CD14-positive monocyte (primary cell): ENCODE measurements at regions not wholly inside any gene's neighbourhood (a gene's known extent, or its start where the extent isn't known, plus 50 kb on each side); places are given as distances from the start of the nearest gene placed in this dataset.

Source experiments
- DNase-seq, 3 donors: peaks; one replicate each; pipeline ENCODE4 v3.0.0-alpha.2; 2011 to 2022
- H2AFZ ChIP-seq: 2 replicates; pipeline ENCODE4 v1.6.0; 2012; ENCODE audit warnings: mild to moderate bottlenecking, low read depth, low read length, inconsistent platforms; ENCODE audit not compliant: insufficient read depth, poor library complexity, severe bottlenecking
- H3K27ac ChIP-seq, 2 donors: 1 replicate in 1 of 2; 2 replicates in 1 of 2; pipeline ENCODE4 v1.5.1; 2012 to 2013; ENCODE audit warnings: low read length in 2 of 2, control low read depth in 1 of 2, inconsistent platforms in 1 of 2, low read depth in 1 of 2, mild to moderate bottlenecking in 1 of 2
- H3K27me3 ChIP-seq, 2 donors: one replicate each; pipeline versions ENCODE4 v1.6.0 to v1.6.1; 2011 to 2013; ENCODE audit warnings: low read length in 2 of 2; ENCODE audit not compliant: control insufficient read depth in 2 of 2, insufficient read depth in 2 of 2
- H3K36me3 ChIP-seq, 2 donors: replicated peaks in 1 of 2; 1 replicate in 1 of 2; 2 replicates in 1 of 2; pipeline versions ENCODE4 v1.5.1 to v1.6.1; 2012 to 2013; ENCODE audit warnings: low read length in 2 of 2, control low read depth in 1 of 2, inconsistent platforms in 1 of 2, mild to moderate bottlenecking in 1 of 2; ENCODE audit not compliant: insufficient read depth in 2 of 2, control insufficient read depth in 1 of 2
- H3K4me1 ChIP-seq, 2 donors: 1 replicate in 1 of 2; 2 replicates in 1 of 2; pipeline versions ENCODE4 v1.5.1 to v1.6.1; 2012 to 2013; ENCODE audit warnings: low read length in 2 of 2, control low read depth in 1 of 2, inconsistent platforms in 1 of 2, mild to moderate bottlenecking in 1 of 2, moderate library complexity in 1 of 2; ENCODE audit not compliant: insufficient read depth in 2 of 2, control insufficient read depth in 1 of 2
- H3K4me2 ChIP-seq: replicated peaks from 2 replicates; pipeline ENCODE3; 2012; ENCODE audit warnings: low read length, moderate library complexity, mild to moderate bottlenecking; ENCODE audit not compliant: poor library complexity, severe bottlenecking; ENCODE audit errors: extremely low read depth
- H3K4me3 ChIP-seq, 3 experiments: fragments of 200-600 bp in 1 of 3; sonication (generic) in 1 of 3; replicated peaks in 1 of 3; 1 replicate in 2 of 3; 2 replicates in 1 of 3; pipeline ENCODE4 v1.5.1; 2011 to 2013; ENCODE audit warnings: low read length in 3 of 3, mild to moderate bottlenecking in 3 of 3, control low read depth in 2 of 3, low read depth in 2 of 3, inconsistent platforms in 1 of 3, moderate library complexity in 1 of 3
- H3K79me2 ChIP-seq: 2 replicates; pipeline ENCODE4 v1.6.0; 2012; ENCODE audit warnings: mild to moderate bottlenecking, control low read depth, inconsistent platforms, low read length, moderate library complexity; ENCODE audit not compliant: insufficient read depth
- H3K9ac ChIP-seq: 2 replicates; pipeline ENCODE4 v1.6.0; 2017; ENCODE audit warnings: low read length, mild to moderate bottlenecking; ENCODE audit not compliant: insufficient read depth, poor library complexity, severe bottlenecking
- H3K9me3 ChIP-seq, 2 donors: replicated peaks in 1 of 2; 1 replicate in 1 of 2; 2 replicates in 1 of 2; pipeline versions ENCODE4 v1.5.1 to v1.6.1; 2012 to 2013; ENCODE audit warnings: low read length in 2 of 2, control low read depth in 1 of 2; ENCODE audit not compliant: control insufficient read depth in 1 of 2, insufficient read depth in 1 of 2
- H4K20me1 ChIP-seq: 2 replicates; pipeline ENCODE4 v1.6.0; 2012; ENCODE audit warnings: mild to moderate bottlenecking, low read length, control low read depth, moderate library complexity; ENCODE audit not compliant: insufficient read depth
- H3K27ac Mint-ChIP-seq, 7 donors: one replicate each; pipeline ENCODE4 v1.8.0; 2020; ENCODE audit warnings: mild to moderate bottlenecking in 7 of 7, mixed read lengths in 7 of 7, moderate library complexity in 6 of 7, inconsistent platforms in 2 of 7
- H3K27me3 Mint-ChIP-seq, 3 donors: one replicate each; pipeline ENCODE4 v1.8.0; 2021 to 2022; ENCODE audit warnings: low read depth in 3 of 3, mild to moderate bottlenecking in 3 of 3, mixed read lengths in 3 of 3, moderate library complexity in 3 of 3, inconsistent platforms in 1 of 3
- H3K36me3 Mint-ChIP-seq, 2 donors: one replicate each; pipeline ENCODE4 v1.8.0; 2020; ENCODE audit warnings: mixed read lengths in 2 of 2, inconsistent platforms in 1 of 2, mild to moderate bottlenecking in 1 of 2
- H3K4me1 Mint-ChIP-seq: one replicate; pipeline ENCODE4 v1.8.0; 2020; ENCODE audit warnings: mild to moderate bottlenecking, mixed read lengths
- H3K4me3 Mint-ChIP-seq, 2 donors: one replicate each; pipeline ENCODE4 v1.8.0; 2020; ENCODE audit warnings: mild to moderate bottlenecking in 2 of 2, mixed read lengths in 2 of 2, moderate library complexity in 1 of 2
- H3K9me3 Mint-ChIP-seq, 7 donors: one replicate each; pipeline ENCODE4 v1.8.0; 2020 to 2022; ENCODE audit warnings: mixed read lengths in 7 of 7, mild to moderate bottlenecking in 6 of 7, moderate library complexity in 6 of 7, inconsistent platforms in 2 of 7
- WGBS: methylation state at CpG from one replicate; pipeline ENCODE4 v1.1.5; 2013; ENCODE audit warnings: missing lambda C conversion rate; ENCODE audit not compliant: insufficient coverage; 5-methylcytosine and 5-hydroxymethylcytosine counted together
- intact Hi-C, 2 donors: fragments of 100-400 bp; cut with micrococcal nuclease; formaldehyde crosslinking; loops; one replicate each; pipeline versions ENCODE4 v1.15.0 to v1.15.1; 2023
- TF ChIP-seq, protein P1 (sequence below): fragments of 200-600 bp; IDR thresholded peaks from one replicate; pipeline ENCODE4 v1.8.0; 2022; ENCODE audit warnings: antibody characterized with exemption, mild to moderate bottlenecking

DNA sequence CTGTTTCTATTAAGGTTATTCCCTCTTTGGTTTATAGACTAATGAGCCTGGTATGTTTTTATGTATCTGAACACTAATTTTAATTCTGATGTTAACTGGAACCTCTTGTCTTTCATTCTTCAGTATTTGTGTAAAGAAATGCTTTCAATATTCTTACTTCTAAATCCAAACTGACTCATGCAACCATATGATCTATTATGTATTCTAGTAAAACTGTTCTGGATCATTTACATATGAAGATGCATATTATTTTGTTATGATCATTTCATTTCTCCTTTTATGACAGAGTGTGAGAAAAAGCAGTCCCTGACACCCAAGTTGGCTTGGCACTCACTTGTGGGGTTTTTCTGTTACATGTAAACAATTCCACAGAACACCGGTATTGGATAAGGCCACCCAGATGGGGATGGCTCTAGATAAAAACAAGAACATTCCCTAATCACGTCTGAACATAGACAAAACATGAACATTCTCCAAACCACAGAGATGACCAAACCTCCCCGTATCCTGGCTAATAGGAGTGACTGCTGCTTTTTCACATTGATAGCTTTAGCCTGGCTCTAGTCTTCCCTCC lies 72.2 kb upstream of the EPHB3 start:
- H3K4me3 ChIP-seq, result no peak overlapping the region
- H3K27ac ChIP-seq, result no peak overlapping the region
- H3K9me3 ChIP-seq, result no peaks in the 10 kb centered on the region
- DNase-seq, result no peak
- TF ChIP-seq, protein P1, sequence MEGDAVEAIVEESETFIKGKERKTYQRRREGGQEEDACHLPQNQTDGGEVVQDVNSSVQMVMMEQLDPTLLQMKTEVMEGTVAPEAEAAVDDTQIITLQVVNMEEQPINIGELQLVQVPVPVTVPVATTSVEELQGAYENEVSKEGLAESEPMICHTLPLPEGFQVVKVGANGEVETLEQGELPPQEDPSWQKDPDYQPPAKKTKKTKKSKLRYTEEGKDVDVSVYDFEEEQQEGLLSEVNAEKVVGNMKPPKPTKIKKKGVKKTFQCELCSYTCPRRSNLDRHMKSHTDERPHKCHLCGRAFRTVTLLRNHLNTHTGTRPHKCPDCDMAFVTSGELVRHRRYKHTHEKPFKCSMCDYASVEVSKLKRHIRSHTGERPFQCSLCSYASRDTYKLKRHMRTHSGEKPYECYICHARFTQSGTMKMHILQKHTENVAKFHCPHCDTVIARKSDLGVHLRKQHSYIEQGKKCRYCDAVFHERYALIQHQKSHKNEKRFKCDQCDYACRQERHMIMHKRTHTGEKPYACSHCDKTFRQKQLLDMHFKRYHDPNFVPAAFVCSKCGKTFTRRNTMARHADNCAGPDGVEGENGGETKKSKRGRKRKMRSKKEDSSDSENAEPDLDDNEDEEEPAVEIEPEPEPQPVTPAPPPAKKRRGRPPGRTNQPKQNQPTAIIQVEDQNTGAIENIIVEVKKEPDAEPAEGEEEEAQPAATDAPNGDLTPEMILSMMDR, result no peak
- no peaks in the 10 kb centered on the region for H4K20me1 ChIP-seq
- peaks cover 26% of the 10 kb centered on the region for H3K4me1 Mint-ChIP-seq
- H3K79me2 ChIP-seq, result no peaks in the 10 kb centered on the region
- H3K9ac ChIP-seq, result no peak overlapping the region
- peaks cover 0 to 1% (median 0%) of the 10 kb centered on the region in 7 donors for H3K9me3 Mint-ChIP-seq
- H3K36me3 Mint-ChIP-seq, result no peaks in the 10 kb centered on the region
- H3K4me1 ChIP-seq, result peaks cover 30 to 33% of the 10 kb centered on the region in 2 donors
- no peak overlapping the region for H2AFZ ChIP-seq
- H3K27ac Mint-ChIP-seq, result no peak overlapping the region
- intact Hi-C loops, result no loop called here
- H3K27me3 Mint-ChIP-seq, result peaks cover 0 to 3% (median 1%) of the 10 kb centered on the region in 3 donors
- 14% methylated on average over 1 of the region's 3 CpGs for WGBS
- H3K4me3 Mint-ChIP-seq, result no peak overlapping the region
- H3K4me2 ChIP-seq, result no peak overlapping the region
- no peaks in the 10 kb centered on the region for H3K36me3 ChIP-seq
- H3K27me3 ChIP-seq, result no peaks in the 10 kb centered on the region

DNA sequence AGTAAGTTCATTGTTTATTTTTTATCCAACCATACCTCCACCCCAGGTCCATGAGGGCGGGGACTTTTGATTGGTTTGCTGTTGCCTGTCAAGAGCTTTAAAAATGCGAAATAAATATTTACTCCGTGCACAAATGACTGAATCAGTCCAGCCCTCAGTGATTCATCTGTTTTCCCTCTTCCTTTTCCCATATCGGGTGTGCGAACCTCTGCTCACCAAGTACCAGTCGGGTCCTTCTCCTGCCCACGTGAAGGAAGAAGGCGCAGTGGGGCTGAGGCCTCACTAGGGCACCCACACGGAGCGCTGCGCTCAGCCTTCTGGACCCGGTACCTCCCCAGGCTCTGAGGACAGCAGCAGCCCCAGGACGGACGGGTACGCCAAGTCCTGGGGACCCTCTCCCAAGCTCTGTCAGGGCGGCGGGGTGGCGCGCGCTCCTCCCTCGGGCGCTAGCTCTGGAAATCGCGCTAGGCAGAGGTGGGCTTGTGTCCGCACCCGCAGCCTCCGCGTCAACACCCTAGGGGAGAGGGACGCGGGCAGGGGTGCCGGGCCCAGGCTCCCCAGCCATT lies 70.5 kb upstream of the EPHB3 start:
- Mint-ChIP-seq H3K4me1 (peaks cover 28% of the 10 kb centered on the region), H3K9me3 (peaks cover 0 to 1% (median 0%) of the 10 kb centered on the region in 7 donors), H3K27me3 (peaks cover 0 to 2% (median 1%) of the 10 kb centered on the region in 3 donors), H3K27ac (peak overlapping the region in 1 of 7 donors; percentile 16), H3K36me3 (no peaks in the 10 kb centered on the region), H3K4me3 (no peak overlapping the region)
- Histone ChIP-seq H3K4me3 (no peak overlapping the region), H4K20me1 (no peaks in the 10 kb centered on the region), H3K27ac (no peak overlapping the region), H2AFZ (no peak overlapping the region), H3K4me1 (peaks cover 33 to 35% of the 10 kb centered on the region in 2 donors), H3K79me2 (no peaks in the 10 kb centered on the region), H3K4me2 (no peak overlapping the region), H3K36me3 (no peaks in the 10 kb centered on the region), H3K9me3 (no peaks in the 10 kb centered on the region), H3K9ac (no peak overlapping the region), H3K27me3 (no peaks in the 10 kb centered on the region)
- DNase-seq, result no peak
- 89% methylated on average over 29 of the region's 31 CpGs for WGBS
- TF ChIP-seq, protein P1, result no peak
- intact Hi-C loops, result no loop called here
